Liver (tissue), 8 donors: ENCODE measurements at regions not wholly inside any gene's neighbourhood (a gene's known extent, or its start where the extent isn't known, plus 50 kb on each side); places are given as distances from the start of the nearest gene placed in this dataset.

Experiments
- DNase-seq: peaks from one replicate; pipeline ENCODE4 v3.0.0-alpha.2; 2017; ENCODE audit warnings: low spot score
- H3K27ac ChIP-seq, 2 donors: one replicate each; pipeline ENCODE4 v1.7.0; 2013; ENCODE audit warnings: inconsistent platforms in 2 of 2, low read length in 2 of 2, control low read depth in 1 of 2, low read depth in 1 of 2, mild to moderate bottlenecking in 1 of 2
- H3K27me3 ChIP-seq, 4 donors: one replicate each; pipeline versions ENCODE4 v1.6.1 to v1.7.0; 2013; ENCODE audit warnings: low read length in 3 of 4, inconsistent platforms in 1 of 4, mild to moderate bottlenecking in 1 of 4, moderate library complexity in 1 of 4; ENCODE audit not compliant: control insufficient read depth in 4 of 4, insufficient read depth in 4 of 4
- H3K36me3 ChIP-seq, 4 donors: one replicate each; pipeline versions ENCODE4 v1.6.1 to v1.7.0; 2013; ENCODE audit warnings: low read length in 3 of 4, mild to moderate bottlenecking in 3 of 4, low read depth in 1 of 4, moderate library complexity in 1 of 4; ENCODE audit not compliant: control insufficient read depth in 4 of 4, insufficient read depth in 3 of 4
- H3K4me1 ChIP-seq, 4 donors: one replicate each; pipeline versions ENCODE4 v1.6.1 to v1.7.0; 2013; ENCODE audit warnings: low read length in 3 of 4, mild to moderate bottlenecking in 3 of 4, moderate library complexity in 1 of 4; ENCODE audit not compliant: control insufficient read depth in 4 of 4, insufficient read depth in 4 of 4
- H3K4me3 ChIP-seq, 3 donors: one replicate each; pipeline versions ENCODE4 v1.6.1 to v1.7.0; 2013; ENCODE audit warnings: low read length in 3 of 3, control low read depth in 1 of 3, low read depth in 1 of 3, mild to moderate bottlenecking in 1 of 3
- H3K9ac ChIP-seq, 2 donors: one replicate each; pipeline ENCODE4 v1.7.0; 2013; ENCODE audit warnings: low read length in 2 of 2, mild to moderate bottlenecking in 2 of 2, moderate library complexity in 2 of 2, control low read depth in 1 of 2, low read depth in 1 of 2
- H3K9me3 ChIP-seq, 4 donors: one replicate each; pipeline versions ENCODE4 v1.6.1 to v1.7.0; 2013; ENCODE audit warnings: low read length in 3 of 4; ENCODE audit not compliant: control insufficient read depth in 4 of 4
- CTCF ChIP-seq: fragments of 150-350 bp; IDR thresholded peaks from 2 replicates; pipeline ENCODE4 v1.5.1; 2017; ENCODE audit warnings: improper control_type of control experiment, low read depth, low read length; ENCODE audit not compliant: missing input control
- FOXA1 ChIP-seq: IDR thresholded peaks from 2 replicates; pipeline ENCODE4 v1.6.1; 2016; ENCODE audit warnings: antibody characterized with exemption
- FOXA2 ChIP-seq: IDR thresholded peaks from 2 replicates; pipeline ENCODE4 v1.6.1; 2016; ENCODE audit warnings: antibody characterized with exemption
- GABPA ChIP-seq, 2 donors: IDR thresholded peaks in 1 of 2; conservative IDR thresholded peaks in 1 of 2; 2 replicates each; pipeline ENCODE4 v1.6.1; 2016; ENCODE audit warnings: antibody characterized with exemption in 2 of 2, mild to moderate bottlenecking in 1 of 2, moderate library complexity in 1 of 2
- HNF4A ChIP-seq, 2 donors: conservative IDR thresholded peaks; 2 replicates each; pipeline ENCODE4 v1.6.1; 2016; ENCODE audit warnings: antibody characterized with exemption in 2 of 2, mild to moderate bottlenecking in 2 of 2
- JUND ChIP-seq, 2 donors: IDR thresholded peaks; 2 replicates each; pipeline ENCODE4 v1.6.1; 2016; ENCODE audit warnings: antibody characterized with exemption in 2 of 2
- RAD21 ChIP-seq, 2 donors: IDR thresholded peaks; 2 replicates each; pipeline ENCODE4 v1.6.1; 2016; ENCODE audit warnings: antibody characterized with exemption in 2 of 2, mild to moderate bottlenecking in 2 of 2
- REST ChIP-seq: IDR thresholded peaks from 2 replicates; pipeline ENCODE4 v1.6.1; 2016; ENCODE audit warnings: antibody characterized with exemption, mild to moderate bottlenecking
- YY1 ChIP-seq: IDR thresholded peaks from 2 replicates; pipeline ENCODE4 v1.6.1; 2016; ENCODE audit warnings: antibody characterized with exemption, mild to moderate bottlenecking
- ZBTB33 ChIP-seq: IDR thresholded peaks from 2 replicates; pipeline ENCODE4 v1.6.1; 2016; ENCODE audit warnings: antibody characterized with exemption
- WGBS: extraction: QIAGEN DNeasy Blood & Tissue Kit; methylation state at CpG from one replicate; pipeline ENCODE4 v1.1.7; 2013; 5-methylcytosine and 5-hydroxymethylcytosine counted together
- donor health status: healthy.
- donor health status: healthy.
- donor health status: healthy.
- donor health status: healthy.
- donor health status: healthy.

GRCh38 chr2:12064153-12064552 is 317.7 kb downstream of the LPIN1 start:
- DNase-seq: no peak
- Histone ChIP-seq H3K9me3 (no peaks in the 10 kb centered on the region), H3K27ac (no peak overlapping the region), H3K9ac (no peak overlapping the region), H3K4me3 (no peak overlapping the region), H3K36me3 (no peaks in the 10 kb centered on the region), H3K27me3 (no peaks in the 10 kb centered on the region), H3K4me1 (no peaks in the 10 kb centered on the region)
- 58% methylated on average over 5 of the region's 5 CpGs for WGBS
- TF ChIP-seq CTCF (peak; percentile 6), YY1 (no peak), RAD21 (IDR thresholded peaks at IDR 0.05) (no peak)

- no peak overlapping the region for H3K9ac ChIP-seq
- H3K9me3 ChIP-seq: no peaks in the 10 kb centered on the region
- no peak for DNase-seq
- no peak overlapping the region for H3K4me3 ChIP-seq
- H3K36me3 ChIP-seq: no peaks in the 10 kb centered on the region
- no peak for TF ChIP-seq ZBTB33
- TF ChIP-seq HNF4A (conservative IDR thresholded peaks at IDR 0.05): no peak
- no peak for TF ChIP-seq JUND (IDR thresholded peaks at IDR 0.05)
- no peak for TF ChIP-seq GABPA (IDR thresholded peaks at IDR 0.05 in 1 of 2, conservative IDR thresholded peaks at IDR 0.05 in 1 of 2)
- TF ChIP-seq REST: no peak
- TF ChIP-seq RAD21 (IDR thresholded peaks at IDR 0.05): no peak
- TF ChIP-seq CTCF: no peak
- no peak for TF ChIP-seq FOXA2
- TF ChIP-seq FOXA1: no peak
- no peak for TF ChIP-seq YY1
- no peaks in the 10 kb centered on the region for H3K4me1 ChIP-seq
- 98% methylated on average over 1 of the region's 1 CpG for WGBS
- H3K27me3 ChIP-seq: no peaks in the 10 kb centered on the region
- H3K27ac ChIP-seq: no peak overlapping the region
These were observed 319.7 kb downstream of the LPIN1 start for GRCh38 chr2:12066116-12066515.
